T-helper 1 cell treated with Interleukin-12 subunit alpha and Interleukin-12 subunit beta and Interleukin-4 antibody, amounts not matched to agents 30 μg/mL and 1 μg/mL, for 36 hours (primary cell): ENCODE measurements at regions not wholly inside any gene's neighbourhood (a gene's known extent, or its start where the extent isn't known, plus 50 kb on each side); places are given as distances from the start of the nearest gene placed in this dataset.

Experiments
- H3K27ac Mint-ChIP-seq: one replicate; pipeline ENCODE4 v1.8.0; 2021; ENCODE audit warnings: mild to moderate bottlenecking, mixed read lengths
- H3K27me3 Mint-ChIP-seq: one replicate; pipeline ENCODE4 v1.8.0; 2021; ENCODE audit warnings: low read depth, mixed read lengths
- H3K36me3 Mint-ChIP-seq: one replicate; pipeline ENCODE4 v1.8.0; 2021; ENCODE audit warnings: low read depth, mixed read lengths
- H3K4me1 Mint-ChIP-seq: one replicate; pipeline ENCODE4 v1.8.0; 2021; ENCODE audit warnings: low read depth, mixed read lengths
- H3K4me3 Mint-ChIP-seq: one replicate; pipeline ENCODE4 v1.8.0; 2021; ENCODE audit warnings: mild to moderate bottlenecking, moderate library complexity, mixed read lengths
- H3K9me3 Mint-ChIP-seq: one replicate; pipeline ENCODE4 v1.8.0; 2021; ENCODE audit warnings: mixed read lengths

DNA sequence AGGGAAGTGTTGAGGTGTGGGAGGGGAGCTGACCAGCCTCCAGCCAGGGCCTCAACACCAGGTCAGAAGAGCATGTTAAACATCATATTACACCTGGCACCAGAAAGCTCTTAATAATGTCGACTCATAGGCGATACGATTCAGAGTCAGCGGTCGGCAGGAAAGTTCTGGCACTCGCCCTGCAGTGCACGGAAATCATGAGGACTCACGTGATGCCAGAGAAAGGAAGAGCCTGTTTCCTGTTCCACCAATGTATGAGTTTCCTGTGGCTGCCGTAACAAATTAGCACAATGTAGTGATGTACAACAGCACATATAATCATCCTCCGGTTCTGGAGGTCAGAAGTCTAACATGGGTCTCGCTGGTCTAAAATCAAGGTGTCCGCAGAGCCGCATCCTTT lies 198.8 kb downstream of the BARX2 start:
- Mint-ChIP-seq H3K27ac (no peak overlapping the region), H3K4me1 (no peaks in the 10 kb centered on the region), H3K4me3 (no peak overlapping the region), H3K36me3 (no peaks in the 10 kb centered on the region), H3K27me3 (no peaks in the 10 kb centered on the region), H3K9me3 (peaks cover 33% of the 10 kb centered on the region)

DNA sequence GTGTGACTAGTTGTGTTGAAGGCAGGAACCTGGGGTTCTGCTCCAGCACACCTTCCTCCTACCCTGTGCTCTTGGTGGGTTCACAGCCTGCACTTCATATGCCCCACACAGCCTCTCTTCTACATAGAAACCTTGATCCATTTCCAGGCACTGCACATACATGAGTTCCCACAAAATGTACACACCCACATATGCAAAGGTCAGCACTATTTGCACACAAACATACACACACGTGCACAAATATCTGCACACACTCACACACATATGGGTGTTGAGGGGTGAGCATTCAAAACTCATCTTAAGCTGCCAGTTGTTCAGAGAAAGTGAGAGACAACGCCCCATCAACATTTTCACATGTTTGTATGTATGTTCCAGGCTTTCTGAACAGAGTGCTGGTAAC lies 201.0 kb downstream of the BARX2 start:
- no peaks in the 10 kb centered on the region for H3K36me3 Mint-ChIP-seq
- peaks cover 21% of the 10 kb centered on the region for H3K9me3 Mint-ChIP-seq
- H3K4me3 Mint-ChIP-seq = no peak overlapping the region
- no peak overlapping the region for H3K27ac Mint-ChIP-seq
- no peaks in the 10 kb centered on the region for H3K4me1 Mint-ChIP-seq
- H3K27me3 Mint-ChIP-seq = no peaks in the 10 kb centered on the region

DNA sequence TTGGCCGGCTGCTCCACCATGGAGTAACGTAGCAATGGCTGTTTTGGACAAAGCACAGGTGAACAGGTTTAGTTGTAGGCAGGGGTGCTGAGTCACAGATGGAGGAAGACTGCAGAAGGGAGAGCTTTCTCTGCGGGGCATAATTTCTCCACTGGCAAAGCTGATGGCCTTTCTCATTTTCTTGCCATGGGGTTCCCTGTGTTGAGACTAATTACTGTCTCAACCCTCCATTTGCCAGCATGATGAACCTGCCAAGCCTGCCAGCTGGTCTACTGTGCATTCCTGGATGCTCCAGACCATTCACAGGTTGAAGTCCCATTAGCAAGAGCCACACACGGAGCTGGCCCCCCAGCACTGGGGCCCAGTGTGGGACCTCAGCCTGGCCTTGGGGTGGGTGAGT lies 202.4 kb downstream of the BARX2 start:
- Mint-ChIP-seq H3K27me3 (no peaks in the 10 kb centered on the region), H3K4me3 (no peak overlapping the region), H3K4me1 (no peaks in the 10 kb centered on the region), H3K36me3 (no peaks in the 10 kb centered on the region), H3K9me3 (peaks cover 17% of the 10 kb centered on the region), H3K27ac (no peak overlapping the region)

DNA sequence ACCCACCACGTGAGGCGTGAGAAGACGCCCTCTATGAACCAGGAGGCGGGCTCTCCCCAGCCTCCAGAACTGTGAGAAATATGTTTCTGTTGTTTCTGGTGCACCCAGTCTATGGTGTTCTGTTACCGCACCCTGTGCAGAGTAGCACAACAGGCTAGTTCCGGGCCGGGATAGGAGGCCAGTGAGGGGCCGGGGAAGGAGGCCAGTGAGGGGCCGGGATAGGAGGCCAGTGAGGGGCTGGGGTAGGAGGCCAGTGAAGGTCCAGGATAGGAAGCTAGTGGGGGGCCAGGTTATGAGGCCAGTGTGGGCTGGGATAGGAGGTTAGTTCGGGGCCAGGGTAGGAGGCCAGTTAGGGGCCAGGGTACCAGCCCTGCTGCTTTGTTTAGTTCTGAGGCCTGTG lies 204.6 kb downstream of the BARX2 start:
- Mint-ChIP-seq H3K36me3 (no peaks in the 10 kb centered on the region), H3K4me3 (no peak overlapping the region), H3K9me3 (peaks cover under 1% of the 10 kb centered on the region), H3K27me3 (no peaks in the 10 kb centered on the region), H3K4me1 (no peaks in the 10 kb centered on the region), H3K27ac (no peak overlapping the region)

DNA sequence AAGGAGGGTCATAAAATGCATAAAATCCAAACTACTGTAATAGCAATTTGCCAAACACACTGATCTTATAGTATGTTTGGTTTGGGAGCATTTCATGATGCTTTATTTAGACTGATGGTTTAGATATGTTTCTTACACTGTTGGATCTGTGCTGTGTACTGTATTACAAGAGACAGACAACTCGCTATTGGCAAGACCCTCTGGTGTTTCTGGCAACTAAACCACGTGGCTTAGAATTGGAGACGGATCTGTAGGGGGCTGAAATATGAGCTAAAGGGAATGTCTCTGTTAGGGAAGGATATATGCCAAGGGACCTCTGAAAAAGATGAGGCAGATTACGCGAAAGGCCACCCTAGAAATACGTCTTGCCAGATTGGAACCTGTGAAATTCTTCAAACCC lies 208.7 kb downstream of the BARX2 start:
- no peaks in the 10 kb centered on the region for H3K27me3 Mint-ChIP-seq
- no peak overlapping the region for H3K27ac Mint-ChIP-seq

DNA sequence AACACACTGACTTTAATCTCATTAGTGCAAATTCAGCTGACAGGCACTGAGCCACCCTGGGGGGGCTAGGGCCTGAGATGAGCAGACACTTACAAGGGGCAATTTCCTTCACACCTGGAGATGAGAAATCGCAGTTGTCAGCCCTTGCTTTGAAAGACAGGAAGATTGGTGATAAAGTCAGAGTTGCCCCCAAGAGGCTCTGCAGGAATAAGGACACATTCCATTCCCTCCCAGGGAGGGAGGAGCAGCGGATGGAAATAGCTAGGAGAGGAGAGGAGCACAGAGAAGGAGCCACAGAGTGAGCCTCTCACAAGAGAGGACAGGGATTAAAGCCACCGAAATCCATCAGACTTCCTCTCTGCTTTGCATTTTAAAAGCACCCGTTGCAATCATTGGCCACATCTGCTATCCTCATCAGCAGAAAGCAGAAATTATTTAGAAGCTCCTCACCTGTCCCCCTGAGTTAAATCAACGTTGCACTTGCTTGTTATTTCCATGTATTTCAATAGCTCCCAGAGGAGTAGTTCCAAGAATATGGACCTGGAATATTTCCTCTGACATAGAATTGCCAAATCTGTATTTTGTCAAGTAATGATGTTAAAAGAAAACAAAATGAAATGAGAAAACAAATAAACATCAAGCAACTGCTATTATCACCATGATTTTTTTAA lies 213.7 kb downstream of the BARX2 start:
- Mint-ChIP-seq H3K4me3 (no peak overlapping the region), H3K27me3 (no peaks in the 10 kb centered on the region), H3K36me3 (no peaks in the 10 kb centered on the region), H3K27ac (no peak overlapping the region), H3K9me3 (no peaks in the 10 kb centered on the region), H3K4me1 (no peaks in the 10 kb centered on the region)

More for the DNA sequence above, 208.7 kb downstream of the BARX2 start:
- Mint-ChIP-seq H3K9me3 (no peaks in the 10 kb centered on the region), H3K36me3 (no peaks in the 10 kb centered on the region), H3K4me3 (no peak overlapping the region), H3K4me1 (no peaks in the 10 kb centered on the region)

DNA sequence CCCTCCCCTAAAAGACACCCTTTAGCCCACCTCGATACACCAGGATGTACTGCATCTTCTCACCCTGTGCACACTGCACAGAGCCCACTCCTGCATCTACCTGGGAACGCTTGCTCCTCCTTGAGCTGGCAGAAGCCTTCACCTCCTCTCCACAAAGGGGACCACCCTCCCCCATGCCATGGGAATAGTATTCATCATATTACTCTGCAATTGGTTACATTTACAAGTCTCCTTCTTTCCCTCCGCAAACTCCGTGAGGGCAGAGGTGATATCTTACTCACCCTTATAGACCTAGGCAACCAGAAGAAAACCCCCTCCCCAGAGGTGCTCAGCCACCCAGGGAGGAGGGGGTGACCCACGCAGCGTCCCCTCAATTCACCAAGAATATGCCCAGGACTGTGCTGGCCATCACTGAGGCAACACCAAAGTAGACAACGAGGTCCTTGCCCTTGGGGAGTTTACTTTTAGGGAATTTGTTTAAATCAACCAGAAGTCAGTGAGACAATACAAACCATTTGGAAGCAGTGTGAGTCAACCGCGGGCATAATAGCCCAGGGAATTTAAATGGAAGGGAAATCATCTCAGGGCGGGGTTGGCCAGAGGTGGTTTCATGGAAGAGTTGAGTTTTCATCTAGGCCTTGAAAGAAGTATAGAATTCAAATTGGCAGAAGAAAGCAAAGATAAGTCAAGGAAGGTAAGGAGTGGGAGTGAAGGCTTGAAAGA lies 214.5 kb downstream of the BARX2 start:
- no peak overlapping the region for H3K4me3 Mint-ChIP-seq
- H3K36me3 Mint-ChIP-seq = no peaks in the 10 kb centered on the region
- no peaks in the 10 kb centered on the region for H3K4me1 Mint-ChIP-seq
- H3K27ac Mint-ChIP-seq = no peak overlapping the region
- no peaks in the 10 kb centered on the region for H3K27me3 Mint-ChIP-seq
- H3K9me3 Mint-ChIP-seq = no peaks in the 10 kb centered on the region

DNA sequence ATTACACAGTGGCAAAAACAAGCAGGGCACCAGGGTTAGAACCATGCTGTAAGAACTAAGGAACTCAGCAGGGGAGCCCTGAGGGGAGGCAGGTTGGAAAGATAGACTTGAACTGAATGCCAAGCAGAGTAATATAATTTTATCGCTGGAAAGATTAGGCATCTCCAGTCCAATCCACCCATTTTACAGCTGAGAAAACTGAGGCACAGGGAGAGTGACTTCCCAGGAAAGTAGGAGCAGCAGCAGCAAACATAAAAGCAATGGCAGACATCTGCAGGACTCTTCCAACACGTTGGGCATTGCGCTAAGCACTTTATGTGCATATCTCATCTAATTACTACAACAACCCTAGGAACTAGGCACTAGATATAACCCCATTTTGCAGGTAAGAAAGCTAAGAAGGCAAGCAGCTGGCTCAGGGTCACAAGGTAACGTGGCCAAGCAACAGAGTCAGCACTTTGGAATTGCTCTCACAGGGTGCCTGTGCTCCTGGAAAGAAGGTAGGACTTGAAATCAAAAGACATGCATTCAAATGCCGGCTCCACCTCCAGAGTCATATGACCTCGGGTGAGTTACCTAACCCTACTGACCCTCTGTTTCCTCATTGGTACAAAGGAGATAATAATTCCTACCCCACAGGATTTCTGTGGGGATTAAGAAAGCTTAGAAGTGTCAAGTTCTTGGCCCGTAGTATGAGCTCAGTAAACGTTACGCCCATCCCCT lies 215.3 kb downstream of the BARX2 start:
- Mint-ChIP-seq H3K27me3 (no peaks in the 10 kb centered on the region), H3K4me1 (no peaks in the 10 kb centered on the region), H3K4me3 (no peak overlapping the region), H3K9me3 (no peaks in the 10 kb centered on the region), H3K27ac (no peak overlapping the region), H3K36me3 (no peaks in the 10 kb centered on the region)

DNA sequence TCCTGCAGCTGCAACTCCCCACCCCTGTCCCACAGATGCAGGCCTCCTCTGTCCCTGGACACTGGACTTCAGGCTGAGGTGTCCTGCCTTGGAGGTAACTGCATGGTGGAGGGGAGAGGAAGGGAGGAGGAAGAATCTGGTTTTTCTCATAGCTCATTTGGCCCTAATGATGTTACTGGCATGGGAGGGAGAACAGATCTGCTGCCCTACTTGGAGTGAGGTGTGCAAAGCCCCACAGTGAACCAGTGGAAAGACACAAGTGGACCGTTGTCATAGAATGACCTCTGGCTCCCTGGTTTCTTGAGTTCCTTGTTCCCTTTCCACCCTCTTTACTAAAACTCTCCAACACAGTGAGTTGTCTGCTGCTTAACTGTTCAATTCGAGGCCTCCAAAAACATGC lies 215.9 kb downstream of the BARX2 start:
- Mint-ChIP-seq H3K27me3 (no peaks in the 10 kb centered on the region), H3K27ac (no peak overlapping the region), H3K4me3 (no peak overlapping the region), H3K36me3 (no peaks in the 10 kb centered on the region), H3K9me3 (peaks cover 5% of the 10 kb centered on the region), H3K4me1 (no peaks in the 10 kb centered on the region)

DNA sequence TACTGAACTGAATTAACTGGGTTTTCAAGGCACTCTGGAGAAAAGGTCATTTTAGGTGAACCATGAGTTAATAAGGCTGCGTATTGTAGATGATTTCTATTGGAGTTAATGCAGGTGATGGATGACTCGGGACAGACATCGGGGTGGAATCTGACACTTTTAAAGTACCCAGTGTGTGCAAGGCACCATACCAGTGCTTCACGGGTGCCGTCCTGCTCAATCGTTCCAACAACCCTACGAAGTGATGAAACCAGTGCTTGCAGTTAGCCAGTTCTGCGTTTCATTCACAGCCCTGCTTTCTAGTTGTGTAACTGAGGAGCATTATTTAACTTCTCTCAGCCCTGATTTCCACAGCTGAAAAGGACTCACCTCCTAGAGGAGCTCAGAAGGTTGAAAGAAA lies 216.5 kb downstream of the BARX2 start:
- Mint-ChIP-seq H3K4me3 (no peak overlapping the region), H3K36me3 (no peaks in the 10 kb centered on the region), H3K27me3 (no peaks in the 10 kb centered on the region), H3K4me1 (no peaks in the 10 kb centered on the region), H3K9me3 (peaks cover 6% of the 10 kb centered on the region), H3K27ac (no peak overlapping the region)

DNA sequence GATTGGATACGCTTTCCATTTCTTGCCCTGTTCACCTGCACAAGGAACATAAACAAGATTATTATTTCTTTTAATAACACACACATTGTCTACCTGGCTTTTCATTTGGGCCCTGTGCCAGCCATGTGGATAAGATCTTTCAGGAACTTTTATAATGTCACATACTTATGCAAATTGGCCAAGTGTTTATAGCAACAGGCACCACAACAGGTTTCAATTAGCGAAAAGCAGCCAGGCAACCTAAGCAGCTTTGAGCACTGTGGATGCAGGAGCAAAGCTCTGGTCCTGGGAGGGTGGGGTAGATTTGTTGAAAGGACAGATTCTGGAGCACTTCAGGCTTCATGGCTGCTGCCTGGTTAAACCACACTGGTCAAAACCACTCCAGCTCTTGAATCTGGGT lies 217.4 kb downstream of the BARX2 start:
- no peak overlapping the region for H3K27ac Mint-ChIP-seq
- no peaks in the 10 kb centered on the region for H3K27me3 Mint-ChIP-seq
- no peak overlapping the region for H3K4me3 Mint-ChIP-seq
- peaks cover 9% of the 10 kb centered on the region for H3K9me3 Mint-ChIP-seq
- H3K36me3 Mint-ChIP-seq = no peaks in the 10 kb centered on the region
- no peaks in the 10 kb centered on the region for H3K4me1 Mint-ChIP-seq

DNA sequence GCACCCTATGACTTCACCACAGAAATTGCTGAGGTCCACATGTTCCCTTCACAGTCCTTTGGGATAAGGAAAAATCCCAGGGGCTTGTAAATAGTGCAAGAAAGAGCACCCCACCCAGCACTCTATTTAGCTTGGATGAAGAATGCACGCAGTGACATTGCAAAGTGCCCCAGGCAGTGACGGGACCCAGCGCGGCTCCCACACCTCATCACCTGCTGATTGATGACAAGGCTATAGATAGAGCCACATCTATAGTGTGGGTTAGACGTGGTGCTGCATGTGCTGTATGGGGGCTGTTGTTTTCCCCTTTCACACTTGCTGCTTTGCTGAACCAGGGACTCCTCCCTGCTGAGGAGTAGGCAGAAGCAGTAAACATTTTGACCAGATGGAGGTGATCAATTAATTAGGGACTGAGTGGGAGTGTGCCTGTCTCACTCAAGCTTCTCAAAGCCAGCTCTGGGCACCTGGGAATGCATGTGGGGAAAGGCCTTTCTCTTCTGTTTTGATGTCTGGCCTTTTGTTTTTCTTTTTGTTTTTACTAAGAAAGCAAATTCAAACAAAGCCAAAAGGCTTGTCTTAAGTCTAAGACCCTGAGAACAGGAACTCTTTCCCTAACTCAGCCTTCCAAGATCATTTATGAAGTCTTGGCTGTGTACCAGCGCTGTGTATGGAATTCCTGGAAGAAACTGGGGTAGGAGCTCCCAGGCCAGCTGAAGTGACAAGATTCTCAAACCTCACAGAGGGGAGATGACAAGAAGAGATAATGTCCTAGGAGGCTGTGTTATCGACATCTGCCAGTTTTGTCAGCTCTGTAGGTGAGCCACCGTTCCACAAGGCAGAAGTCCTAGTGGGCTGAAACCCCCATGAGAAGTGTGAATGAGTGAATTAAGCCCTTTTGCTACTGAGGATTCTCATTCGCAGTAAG lies 219.7 kb downstream of the BARX2 start:
- H3K4me3 Mint-ChIP-seq = no peak overlapping the region
- H3K27ac Mint-ChIP-seq = no peak overlapping the region
- H3K36me3 Mint-ChIP-seq = no peaks in the 10 kb centered on the region
- no peaks in the 10 kb centered on the region for H3K4me1 Mint-ChIP-seq
- no peaks in the 10 kb centered on the region for H3K27me3 Mint-ChIP-seq
- peaks cover 9% of the 10 kb centered on the region for H3K9me3 Mint-ChIP-seq

DNA sequence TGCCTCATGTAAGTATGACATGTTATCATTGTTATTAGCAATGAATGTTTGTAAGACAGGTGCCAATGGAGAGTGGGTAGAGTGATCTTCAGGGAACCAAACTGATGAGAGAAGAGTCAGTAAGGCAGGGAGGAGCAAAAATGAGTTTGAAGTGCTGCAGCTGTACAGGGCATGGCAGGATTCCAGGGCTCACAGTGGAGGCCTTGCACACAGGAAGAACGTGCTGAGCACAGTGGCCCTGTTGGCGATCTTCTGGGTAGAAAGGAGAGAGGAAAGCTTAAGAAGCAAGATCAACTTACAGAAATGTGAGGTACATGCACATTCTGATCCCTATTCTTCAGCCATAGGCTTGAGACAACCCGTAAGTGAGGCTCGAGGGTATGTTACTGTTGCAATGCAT lies 219.3 kb upstream of the TMEM45B start:
- Mint-ChIP-seq H3K36me3 (no peaks in the 10 kb centered on the region), H3K27ac (no peak overlapping the region), H3K9me3 (peaks cover 9% of the 10 kb centered on the region), H3K4me1 (no peaks in the 10 kb centered on the region), H3K4me3 (no peak overlapping the region), H3K27me3 (no peaks in the 10 kb centered on the region)

DNA sequence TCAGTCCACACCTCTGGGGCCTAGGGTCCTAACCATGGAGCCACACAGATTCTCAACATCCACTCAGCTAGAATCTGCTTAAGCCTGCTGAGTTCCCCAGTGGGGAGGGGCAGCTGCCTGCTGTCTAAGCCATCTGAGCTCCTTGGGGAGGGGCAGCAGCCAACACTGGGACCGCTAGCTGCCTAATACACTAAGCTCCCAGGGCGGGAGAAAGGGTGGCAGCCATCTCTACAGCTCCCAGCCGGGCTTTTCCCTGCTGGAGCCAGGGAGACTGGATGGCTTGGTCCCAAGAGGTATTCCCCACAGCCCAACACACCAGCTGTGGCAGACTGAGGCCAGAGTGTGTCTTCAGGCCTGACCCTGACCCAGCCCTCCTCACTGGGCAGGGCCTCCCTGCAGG lies 217.3 kb upstream of the TMEM45B start:
- H3K4me1 Mint-ChIP-seq = no peaks in the 10 kb centered on the region
- peaks cover 9% of the 10 kb centered on the region for H3K9me3 Mint-ChIP-seq
- H3K27ac Mint-ChIP-seq = no peak overlapping the region
- H3K36me3 Mint-ChIP-seq = no peaks in the 10 kb centered on the region
- no peaks in the 10 kb centered on the region for H3K27me3 Mint-ChIP-seq
- H3K4me3 Mint-ChIP-seq = no peak overlapping the region
